ENCODE measurements at regions not wholly inside any gene's neighbourhood (a gene's known extent, or its start where the extent isn't known, plus 50 kb on each side); places are given as distances from the start of the nearest gene placed in this dataset.

DNA sequence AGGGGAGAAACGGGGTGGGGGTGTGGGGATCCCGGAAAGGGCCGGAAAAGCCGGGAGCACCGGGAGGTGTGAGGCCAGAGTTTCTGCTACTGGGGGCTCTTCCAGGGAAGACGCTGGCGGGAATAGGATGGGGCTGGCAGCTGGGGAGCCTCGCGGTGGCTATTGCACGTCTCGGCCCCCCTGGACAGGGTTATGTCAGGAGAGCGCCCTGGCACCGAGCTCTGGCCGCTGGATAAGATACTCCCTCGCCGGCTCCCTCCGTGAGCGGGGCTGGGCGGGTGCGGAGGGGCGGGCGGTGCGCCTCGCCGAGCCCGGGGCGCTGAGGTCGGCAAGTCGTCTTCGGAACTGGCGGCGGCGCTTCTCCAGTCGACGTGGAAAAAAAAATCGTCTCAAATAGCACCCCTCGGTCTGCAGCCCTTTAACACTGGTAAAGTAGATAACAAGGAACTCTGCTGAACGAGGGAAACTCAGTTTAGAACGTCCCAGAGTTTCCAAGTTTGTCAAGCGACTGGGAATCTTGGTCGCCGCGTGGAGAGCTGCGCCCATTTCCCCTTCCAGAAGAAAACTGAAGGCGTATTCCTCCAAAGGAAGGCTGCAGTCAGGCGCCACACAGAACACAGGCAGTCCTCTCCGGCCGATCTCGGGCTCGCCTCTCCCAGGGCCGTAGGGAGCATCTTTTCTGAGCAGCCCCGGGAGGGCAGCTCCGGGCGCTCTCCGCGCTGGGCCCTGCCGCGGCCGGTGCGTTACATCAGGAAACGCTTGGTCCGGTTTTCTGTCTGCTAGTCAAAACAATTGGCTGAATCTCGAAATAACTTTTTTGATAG lies 115.1 kb downstream of the KCNRG start:
- no peaks in the 10 kb centered on the region for H3K9me3 ChIP-seq (ENCODE audit: control insufficient read depth, insufficient read depth, low read depth, low read length)
- H3K36me3 ChIP-seq (ENCODE audit: control insufficient read depth, insufficient read depth, low read length): no peaks in the 10 kb centered on the region
- H4K20me1 ChIP-seq (ENCODE audit: control insufficient read depth, extremely low read depth, insufficient read depth, low read length): no peaks in the 10 kb centered on the region
- no peak for TF ChIP-seq EZH2 (IDR thresholded peaks at IDR 0.05; ENCODE audit: low read length, missing control alignments)
- TF ChIP-seq, protein P1, sequence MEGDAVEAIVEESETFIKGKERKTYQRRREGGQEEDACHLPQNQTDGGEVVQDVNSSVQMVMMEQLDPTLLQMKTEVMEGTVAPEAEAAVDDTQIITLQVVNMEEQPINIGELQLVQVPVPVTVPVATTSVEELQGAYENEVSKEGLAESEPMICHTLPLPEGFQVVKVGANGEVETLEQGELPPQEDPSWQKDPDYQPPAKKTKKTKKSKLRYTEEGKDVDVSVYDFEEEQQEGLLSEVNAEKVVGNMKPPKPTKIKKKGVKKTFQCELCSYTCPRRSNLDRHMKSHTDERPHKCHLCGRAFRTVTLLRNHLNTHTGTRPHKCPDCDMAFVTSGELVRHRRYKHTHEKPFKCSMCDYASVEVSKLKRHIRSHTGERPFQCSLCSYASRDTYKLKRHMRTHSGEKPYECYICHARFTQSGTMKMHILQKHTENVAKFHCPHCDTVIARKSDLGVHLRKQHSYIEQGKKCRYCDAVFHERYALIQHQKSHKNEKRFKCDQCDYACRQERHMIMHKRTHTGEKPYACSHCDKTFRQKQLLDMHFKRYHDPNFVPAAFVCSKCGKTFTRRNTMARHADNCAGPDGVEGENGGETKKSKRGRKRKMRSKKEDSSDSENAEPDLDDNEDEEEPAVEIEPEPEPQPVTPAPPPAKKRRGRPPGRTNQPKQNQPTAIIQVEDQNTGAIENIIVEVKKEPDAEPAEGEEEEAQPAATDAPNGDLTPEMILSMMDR (conservative IDR thresholded peaks at IDR 0.05 in 1 of 2, IDR thresholded peaks at IDR 0.05 in 1 of 2; ENCODE audit: low read depth in 1 of 2, low read length in 2 of 2): no peak
- peak overlapping the region; percentile 70 for H2AFZ ChIP-seq (ENCODE audit: low read length)
- peak overlapping the region; percentile 38 to 57 (median 52) for H3K4me3 ChIP-seq (replicated peaks in 1 of 4; ENCODE audit: control extremely low read depth in 1 of 4, insufficient read depth in 1 of 4, low read depth in 3 of 4, low read length in 4 of 4)
- H3K4me1 ChIP-seq (ENCODE audit: control insufficient read depth, extremely low read depth, insufficient read depth, low read length): peaks cover 3% of the 10 kb centered on the region
- H3K79me2 ChIP-seq (ENCODE audit: control insufficient read depth, insufficient read depth, low read length): no peaks in the 10 kb centered on the region
- H3K9ac ChIP-seq (ENCODE audit: insufficient read depth, low read length): peak overlapping the region; percentile 53
- H3K4me2 ChIP-seq (ENCODE audit: extremely low read depth, insufficient read depth, low read length): peak overlapping the region; percentile 89
- peak; percentile 35 to 63 for DNase-seq (ENCODE audit: low read depth in 2 of 2)
- peak overlapping the region; percentile 67 for H3K27ac ChIP-seq (ENCODE audit: insufficient read depth, low read length)
- H3K27me3 ChIP-seq (ENCODE audit: control insufficient read depth, insufficient read depth, low read length): peaks cover 4% of the 10 kb centered on the region

DNA sequence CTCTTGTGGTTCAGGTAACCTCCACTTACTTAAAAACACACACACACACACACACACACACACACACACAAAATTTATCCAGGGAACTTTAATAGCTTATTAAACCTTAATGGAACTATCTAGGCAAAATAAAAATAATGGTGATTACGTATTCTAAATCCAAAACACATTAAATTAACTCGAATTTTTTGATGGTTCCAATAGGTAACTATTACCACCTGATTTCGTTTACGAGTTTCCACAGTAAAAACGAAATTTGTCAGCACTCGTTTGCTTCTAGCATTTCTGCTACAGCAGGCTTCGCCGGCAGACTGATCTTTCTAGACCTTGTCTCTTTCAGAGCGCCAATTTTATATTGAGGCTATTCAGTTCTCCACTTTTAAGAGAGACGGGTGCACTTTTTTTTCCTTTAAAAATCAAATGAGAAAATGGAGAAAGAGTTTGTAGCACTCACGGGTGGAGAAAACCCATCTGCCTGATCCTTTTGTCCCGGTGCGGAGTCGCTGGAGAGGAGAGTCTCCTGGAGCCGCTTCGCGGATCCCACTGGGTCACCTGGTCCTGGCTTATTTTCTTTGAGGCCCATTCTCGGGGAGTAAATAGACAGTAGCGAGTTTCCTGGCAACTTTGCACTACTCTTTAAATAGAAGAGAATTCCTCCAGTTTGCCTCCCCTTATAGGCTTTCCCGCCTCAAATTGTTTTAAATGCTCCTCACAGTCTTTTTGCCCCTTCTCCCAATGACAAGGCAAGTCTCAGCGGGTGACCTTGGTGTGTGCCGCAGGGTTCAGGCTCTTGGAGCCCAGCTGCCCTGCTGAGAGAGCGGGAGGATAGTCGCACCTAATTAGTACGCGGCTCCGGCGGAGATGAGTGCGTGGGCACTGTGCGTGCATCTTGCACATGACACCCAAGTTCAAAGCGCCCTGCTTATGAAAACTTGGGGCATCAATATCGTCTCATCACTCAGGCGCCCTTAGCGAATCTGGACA lies 117.0 kb downstream of the KCNRG start:
- H3K4me3 ChIP-seq (replicated peaks in 1 of 4; ENCODE audit: control extremely low read depth in 1 of 4, insufficient read depth in 1 of 4, low read depth in 3 of 4, low read length in 4 of 4): no peak overlapping the region
- TF ChIP-seq EZH2 (IDR thresholded peaks at IDR 0.05; ENCODE audit: low read length, missing control alignments): no peak
- TF ChIP-seq, protein P1 (conservative IDR thresholded peaks at IDR 0.05 in 1 of 2, IDR thresholded peaks at IDR 0.05 in 1 of 2; ENCODE audit: low read depth in 1 of 2, low read length in 2 of 2): no peak
- no peak overlapping the region for H3K9ac ChIP-seq (ENCODE audit: insufficient read depth, low read length)
- peaks cover 3% of the 10 kb centered on the region for H3K4me1 ChIP-seq (ENCODE audit: control insufficient read depth, extremely low read depth, insufficient read depth, low read length)
- H2AFZ ChIP-seq (ENCODE audit: low read length): no peak overlapping the region
- peak in 1 of 2 donors; percentile 28 for DNase-seq (ENCODE audit: low read depth in 2 of 2)
- H3K4me2 ChIP-seq (ENCODE audit: extremely low read depth, insufficient read depth, low read length): no peak overlapping the region
- no peaks in the 10 kb centered on the region for H4K20me1 ChIP-seq (ENCODE audit: control insufficient read depth, extremely low read depth, insufficient read depth, low read length)
- no peaks in the 10 kb centered on the region for H3K9me3 ChIP-seq (ENCODE audit: control insufficient read depth, insufficient read depth, low read depth, low read length)
- no peaks in the 10 kb centered on the region for H3K79me2 ChIP-seq (ENCODE audit: control insufficient read depth, insufficient read depth, low read length)
- H3K27me3 ChIP-seq (ENCODE audit: control insufficient read depth, insufficient read depth, low read length): peaks cover 4% of the 10 kb centered on the region
- H3K27ac ChIP-seq (ENCODE audit: insufficient read depth, low read length): no peak overlapping the region
- no peaks in the 10 kb centered on the region for H3K36me3 ChIP-seq (ENCODE audit: control insufficient read depth, insufficient read depth, low read length)

DNA sequence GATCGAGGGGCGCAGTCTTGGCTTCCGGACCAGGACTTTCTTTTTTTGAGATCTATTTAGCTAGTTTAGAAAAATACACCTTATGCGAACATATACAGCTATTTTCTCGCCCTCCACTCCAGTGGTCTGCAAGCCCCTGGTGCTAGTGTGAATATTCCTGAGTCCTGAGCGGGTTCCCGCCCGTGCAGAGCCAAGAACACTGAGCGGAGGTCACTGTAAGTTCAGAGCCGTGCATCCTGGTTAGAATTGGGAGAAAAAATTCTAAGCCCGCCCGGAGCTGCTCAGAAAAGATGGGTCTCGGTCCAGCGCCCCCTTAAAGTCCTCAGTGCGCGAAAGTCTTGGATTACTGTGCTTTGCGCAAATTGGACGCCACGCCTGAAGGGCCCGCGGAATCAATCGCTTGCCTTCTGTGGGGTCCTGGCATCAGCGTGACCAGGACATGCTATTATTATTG lies 117.7 kb downstream of the KCNRG start:
- Histone ChIP-seq H2AFZ (ENCODE audit: low read length) (no peak overlapping the region), H4K20me1 (ENCODE audit: control insufficient read depth, extremely low read depth, insufficient read depth, low read length) (no peaks in the 10 kb centered on the region), H3K27me3 (ENCODE audit: control insufficient read depth, insufficient read depth, low read length) (peaks cover 4% of the 10 kb centered on the region), H3K4me1 (ENCODE audit: control insufficient read depth, extremely low read depth, insufficient read depth, low read length) (peaks cover 3% of the 10 kb centered on the region), H3K9ac (ENCODE audit: insufficient read depth, low read length) (no peak overlapping the region), H3K27ac (ENCODE audit: insufficient read depth, low read length) (no peak overlapping the region), H3K4me2 (ENCODE audit: extremely low read depth, insufficient read depth, low read length) (no peak overlapping the region), H3K9me3 (ENCODE audit: control insufficient read depth, insufficient read depth, low read depth, low read length) (no peaks in the 10 kb centered on the region), H3K4me3 (replicated peaks in 1 of 4; ENCODE audit: control extremely low read depth in 1 of 4, insufficient read depth in 1 of 4, low read depth in 3 of 4, low read length in 4 of 4) (no peak overlapping the region), H3K79me2 (ENCODE audit: control insufficient read depth, insufficient read depth, low read length) (no peaks in the 10 kb centered on the region), H3K36me3 (ENCODE audit: control insufficient read depth, insufficient read depth, low read length) (no peaks in the 10 kb centered on the region)
- DNase-seq (ENCODE audit: low read depth in 2 of 2): no peak
- TF ChIP-seq, protein P1 (conservative IDR thresholded peaks at IDR 0.05 in 1 of 2, IDR thresholded peaks at IDR 0.05 in 1 of 2; ENCODE audit: low read depth in 1 of 2, low read length in 2 of 2): no peak
- no peak for TF ChIP-seq EZH2 (IDR thresholded peaks at IDR 0.05; ENCODE audit: low read length, missing control alignments)

Measured in fibroblast of lung (primary cell).